Stimulated activated CD4-positive, alpha-beta T cell treated with anti-CD3 and anti-CD28 coated beads, Interleukin-12 subunit alpha, Interleukin-12 subunit beta, amount 100 ng/mL, for 48 hours (primary cell): ENCODE measurements at regions not wholly inside any gene's neighbourhood (a gene's known extent, or its start where the extent isn't known, plus 50 kb on each side); places are given as distances from the start of the nearest gene placed in this dataset.
"Not testable (repeated sequence)": the region's sequence is repeated elsewhere in the genome, so short reads cannot be mapped to it uniquely, and the experiment has no call there.

Experiments
- DNase-seq, 3 donors: peaks; one replicate each; pipeline ENCODE4 v3.0.0-alpha.2; 2020; ENCODE audit warnings: low read depth in 2 of 3, low spot score in 1 of 3

DNA sequence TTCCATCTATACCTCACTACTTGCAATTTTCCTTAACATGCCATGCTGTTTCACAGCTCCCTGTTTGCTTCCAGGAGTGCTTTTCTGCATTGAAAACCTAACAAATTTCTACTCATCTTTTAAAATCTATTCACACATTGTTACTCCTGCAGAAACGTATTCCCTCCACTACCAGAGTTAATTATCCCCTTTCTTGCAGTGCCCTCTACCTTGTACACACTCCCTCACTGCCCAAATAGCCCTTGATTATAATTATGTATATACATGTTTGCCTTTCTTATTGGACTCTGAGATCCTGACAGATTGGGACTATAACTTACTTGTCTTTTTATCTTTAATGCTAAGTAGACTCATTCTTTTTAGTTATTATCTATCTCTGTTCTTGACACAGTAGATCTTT is 325.0 kb downstream of the OXSM start:
- DNase-seq: no peak

DNA sequence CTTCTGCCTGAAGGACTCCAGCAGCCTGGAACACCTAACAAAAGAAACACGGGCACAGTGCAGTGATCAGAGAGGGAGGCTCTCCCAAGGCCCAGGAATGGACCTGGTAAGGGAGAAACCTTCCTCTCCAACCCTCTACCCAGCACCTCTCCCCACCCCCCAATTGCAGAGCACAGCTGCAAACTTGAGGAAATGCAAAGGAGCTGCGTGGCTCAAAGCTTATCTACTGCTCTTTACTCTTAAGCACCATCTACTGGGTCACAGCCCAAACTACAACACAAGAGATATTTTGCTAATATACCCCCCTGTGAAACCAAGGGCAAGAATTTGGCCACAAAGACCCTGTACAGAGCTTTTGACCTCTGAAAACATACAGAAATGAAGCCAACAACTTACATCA is 328.3 kb downstream of the OXSM start:
- DNase-seq: no peak

DNA sequence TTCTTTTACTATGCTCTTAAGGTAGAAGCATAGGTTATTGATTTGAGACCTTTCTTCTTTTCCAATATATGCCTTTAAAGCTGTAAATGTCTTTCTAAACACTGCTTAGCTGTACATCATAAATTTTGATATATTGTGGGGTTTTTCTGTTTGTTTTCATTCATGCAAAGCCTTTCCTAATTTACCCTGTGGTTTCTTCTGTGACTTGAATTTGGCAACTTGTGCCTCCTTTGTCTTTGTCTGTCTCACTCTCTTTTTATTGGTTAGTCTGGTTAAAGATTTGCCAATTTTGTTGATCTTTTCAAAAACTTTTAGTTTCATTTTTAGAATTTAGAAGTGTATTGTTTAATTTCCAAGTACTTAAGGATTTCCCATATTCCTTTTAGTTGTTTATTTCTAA is 343.1 kb downstream of the OXSM start:
- no peak for DNase-seq

- no peak for DNase-seq
Observed at GRCh38 chr3:26141296-26141695, 351.4 kb downstream of the OXSM start.

GRCh38 chr3:26145769-26146168 is 355.9 kb downstream of the OXSM start:
- DNase-seq: no peak

DNA sequence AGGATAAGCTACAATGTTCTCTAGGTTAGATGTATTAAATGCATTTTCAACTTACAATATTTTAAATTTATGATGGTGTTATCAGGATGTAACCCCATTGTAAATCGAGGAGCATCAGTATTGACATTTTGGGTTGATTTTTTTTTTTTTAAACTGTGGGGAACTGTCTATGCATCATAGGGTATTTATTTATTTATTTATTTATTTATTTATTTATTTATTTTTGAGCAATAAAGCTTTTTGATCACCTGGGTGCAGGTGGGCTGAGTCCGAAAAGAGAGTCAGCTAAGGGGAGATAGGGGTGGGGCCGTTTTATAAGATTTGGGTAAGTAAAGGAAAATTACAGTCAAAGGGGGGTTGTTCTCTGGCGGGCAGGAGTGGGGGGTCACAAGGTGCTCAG is 367.5 kb downstream of the OXSM start:
- DNase-seq: not testable (repeated sequence)

GRCh38 chr3:26171006-26171405 is 381.1 kb downstream of the OXSM start:
- no peak for DNase-seq

DNA sequence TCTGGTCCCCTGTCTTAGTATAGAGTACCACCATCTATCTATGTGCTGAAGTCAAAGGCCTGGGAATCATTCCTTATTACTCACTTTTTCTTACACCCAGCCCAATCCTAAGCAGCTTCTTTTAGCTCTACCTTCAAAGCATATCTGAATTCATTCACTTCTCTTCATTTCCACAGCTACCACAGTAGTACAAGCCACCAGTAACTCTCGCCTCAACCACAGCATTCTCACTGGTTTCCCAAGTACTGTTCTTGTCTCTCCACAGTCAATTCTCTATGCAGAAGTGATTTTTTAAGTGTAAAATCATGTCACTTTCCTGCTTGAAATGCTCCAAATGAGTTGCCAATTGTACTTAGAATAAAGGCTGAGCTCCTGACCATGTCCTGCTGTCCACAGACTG is 401.7 kb downstream of the OXSM start:
- DNase-seq: no peak

GRCh38 chr3:26193558-26193957 is 403.7 kb downstream of the OXSM start:
- no peak for DNase-seq

- DNase-seq: no peak
Observed at GRCh38 chr3:26196781-26197180, 406.9 kb downstream of the OXSM start.

DNA sequence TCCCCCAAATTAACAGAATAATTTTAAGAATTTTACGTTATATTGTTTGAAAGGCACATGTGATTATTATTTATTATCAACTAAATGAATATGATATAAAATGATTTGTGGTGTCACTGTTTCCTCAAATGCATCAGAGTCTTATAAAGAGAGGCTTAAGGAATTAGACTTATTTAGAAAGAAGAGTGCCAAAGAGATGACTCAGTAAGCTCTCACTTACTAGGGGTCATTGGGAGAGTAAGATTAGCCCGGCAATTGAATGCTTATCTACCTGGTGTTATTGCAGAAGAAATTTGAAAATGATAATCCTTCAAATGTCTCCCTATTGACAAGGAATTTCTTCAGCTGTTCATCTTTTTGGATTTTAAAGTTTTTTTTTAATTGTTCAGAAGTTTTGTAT is 408.7 kb downstream of the OXSM start:
- DNase-seq: no peak

GRCh38 chr3:26202169-26202568 is 412.3 kb downstream of the OXSM start:
- no peak for DNase-seq

DNA sequence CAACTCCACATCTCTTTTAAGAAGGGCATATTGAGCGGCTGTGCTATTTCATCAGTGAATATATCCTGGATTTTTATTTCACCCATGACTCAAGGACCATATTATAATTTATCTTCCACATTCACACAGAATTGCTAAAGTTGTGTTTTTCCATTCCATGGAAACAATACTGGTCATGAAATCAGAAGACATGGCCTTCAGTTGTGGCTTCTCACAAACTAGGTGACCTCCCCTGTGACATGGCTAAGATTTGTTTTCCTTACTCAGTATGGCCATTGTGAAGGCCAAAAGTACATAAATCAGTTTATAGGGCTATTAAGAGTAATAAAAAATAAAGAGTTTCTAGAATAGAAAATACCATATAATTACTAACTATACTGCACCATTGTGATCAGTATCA is 415.6 kb downstream of the OXSM start:
- DNase-seq: no peak

DNA sequence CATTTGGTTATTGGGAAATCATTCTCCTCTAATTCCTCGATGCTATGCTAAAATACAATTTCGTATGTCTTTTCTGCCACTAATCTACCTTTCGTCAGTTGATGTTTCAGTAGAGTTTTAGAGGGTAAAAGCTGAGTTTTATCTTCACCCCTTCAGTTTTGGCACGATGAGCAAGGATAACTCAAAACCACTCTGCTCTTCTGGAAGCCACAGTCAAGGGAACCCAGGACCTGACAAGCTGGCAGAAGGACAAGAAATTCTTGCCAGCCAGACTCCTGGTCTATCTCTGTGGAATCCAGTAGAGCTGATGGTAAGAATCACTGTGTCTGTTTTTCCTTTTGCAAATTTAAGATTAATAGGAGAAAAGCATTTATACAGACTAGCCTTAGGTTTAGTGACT is 414.4 kb upstream of the LRRC3B start:
- no peak for DNase-seq

- DNase-seq: no peak
Observed at GRCh38 chr3:26229801-26230200, 392.8 kb upstream of the LRRC3B start.

- DNase-seq: no peak
Observed at GRCh38 chr3:26233374-26233773, 389.2 kb upstream of the LRRC3B start.

GRCh38 chr3:26236531-26236930 is 386.0 kb upstream of the LRRC3B start:
- DNase-seq: no peak

GRCh38 chr3:26237036-26237682 is 385.4 kb upstream of the LRRC3B start:
- DNase-seq: no peak

GRCh38 chr3:26244586-26244985 is 378.0 kb upstream of the LRRC3B start:
- not testable (repeated sequence) for DNase-seq

DNA sequence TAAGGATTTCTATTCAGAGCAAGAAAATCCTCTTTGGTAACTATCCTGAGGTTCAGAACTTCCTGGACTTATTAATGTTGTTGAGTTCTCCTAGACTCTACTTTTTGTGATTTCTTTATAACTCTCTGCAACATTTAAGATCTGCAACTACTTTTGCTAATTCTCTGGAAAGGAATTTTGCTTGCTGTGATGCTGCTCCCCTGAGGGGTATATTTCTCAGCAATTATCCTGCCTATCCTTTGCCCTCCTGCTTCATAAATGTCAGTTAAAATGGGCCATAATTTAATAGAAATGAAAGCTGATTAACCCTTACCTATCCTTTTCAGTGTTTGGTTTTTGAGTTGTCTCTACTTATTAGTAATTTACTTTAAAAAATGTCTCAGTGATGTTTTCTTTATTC is 377.3 kb upstream of the LRRC3B start:
- DNase-seq: no peak

GRCh38 chr3:26246901-26247300 is 375.7 kb upstream of the LRRC3B start:
- DNase-seq: no peak

DNA sequence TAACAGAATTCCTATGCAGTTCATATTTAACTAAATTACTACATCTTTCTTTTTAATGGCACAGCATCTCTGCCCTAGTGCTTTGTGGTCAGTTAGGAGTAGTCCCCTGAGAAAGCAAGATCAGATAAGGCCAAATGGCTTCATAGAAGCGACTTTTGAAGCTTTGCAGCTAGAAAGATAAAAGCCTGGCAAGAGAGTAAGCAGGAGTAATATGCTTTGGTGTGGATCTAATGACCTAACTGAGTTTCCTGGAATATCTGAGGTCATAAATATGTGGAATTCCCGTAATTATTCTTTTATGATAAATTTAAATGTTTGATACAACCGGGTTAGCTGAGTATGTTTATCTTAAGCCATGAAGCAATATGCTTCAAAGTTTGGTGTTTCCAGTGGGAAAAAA is 374.9 kb upstream of the LRRC3B start:
- DNase-seq: no peak

DNA sequence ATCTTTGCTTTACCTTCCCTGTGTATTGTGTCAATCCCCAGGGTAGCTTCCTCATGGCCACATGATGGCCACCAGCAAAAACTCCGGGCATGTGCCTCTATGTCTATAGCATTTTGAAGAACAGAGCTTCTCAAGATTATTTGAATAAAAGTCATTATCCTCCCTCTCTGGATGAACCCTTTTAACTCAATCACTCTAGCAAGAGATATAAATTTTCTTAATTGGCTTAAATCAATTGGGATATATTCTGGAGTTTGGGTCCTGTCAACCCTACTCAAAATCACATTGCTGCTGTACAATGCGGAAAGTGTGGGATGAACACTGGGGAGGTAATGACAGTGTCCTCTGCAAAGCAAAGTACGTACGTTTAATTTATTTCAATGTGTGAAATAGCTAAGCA is 370.6 kb upstream of the LRRC3B start:
- no peak for DNase-seq

GRCh38 chr3:26256224-26256623 is 366.3 kb upstream of the LRRC3B start:
- no peak for DNase-seq
